ENCODE measurements at regions not wholly inside any gene's neighbourhood (a gene's known extent, or its start where the extent isn't known, plus 50 kb on each side); places are given as distances from the start of the nearest gene placed in this dataset.

- intact Hi-C loops (cut with micrococcal nuclease): no loop called here
Measured at GRCh38 chr20:59491884-59492283, 112.5 kb upstream of the PHACTR3 start.

GRCh38 chr20:59493926-59494325 is 110.4 kb upstream of the PHACTR3 start:
- intact Hi-C loops (cut with micrococcal nuclease): no loop called here

- intact Hi-C loops (cut with micrococcal nuclease): no loop called here
Measured at GRCh38 chr20:59495166-59495565, 109.2 kb upstream of the PHACTR3 start.

GRCh38 chr20:59495894-59496510 is 108.3 kb upstream of the PHACTR3 start:
- intact Hi-C loops (cut with micrococcal nuclease): loop anchor here (1.0 kb wide), 1 partner anchor 289 kb away; no protein-coding TSS in a partner anchor

- intact Hi-C loops (cut with micrococcal nuclease): no loop called here
Measured at GRCh38 chr20:59498291-59498690, 106.0 kb upstream of the PHACTR3 start.

GRCh38 chr20:59499863-59500262 is 104.5 kb upstream of the PHACTR3 start:
- intact Hi-C loops (cut with micrococcal nuclease): no loop called here

- intact Hi-C loops (cut with micrococcal nuclease): no loop called here
Measured at GRCh38 chr20:59508729-59509128, 95.6 kb upstream of the PHACTR3 start.

GRCh38 chr20:59512651-59513050 is 91.7 kb upstream of the PHACTR3 start:
- intact Hi-C loops (cut with micrococcal nuclease): no loop called here

- intact Hi-C loops (cut with micrococcal nuclease): no loop called here
Measured at GRCh38 chr20:59514554-59514953, 89.8 kb upstream of the PHACTR3 start.

GRCh38 chr20:59515013-59515905 is 89.1 kb upstream of the PHACTR3 start:
- intact Hi-C loops (cut with micrococcal nuclease): no loop called here

- intact Hi-C loops (cut with micrococcal nuclease): no loop called here
Measured at GRCh38 chr20:59515906-59516209, 88.5 kb upstream of the PHACTR3 start.

GRCh38 chr20:59518881-59519706 is 85.2 kb upstream of the PHACTR3 start:
- intact Hi-C loops (cut with micrococcal nuclease): no loop called here

GRCh38 chr20:59519707-59520014 is 84.7 kb upstream of the PHACTR3 start:
- intact Hi-C loops (cut with micrococcal nuclease): no loop called here

- intact Hi-C loops (cut with micrococcal nuclease): no loop called here
Measured at GRCh38 chr20:59520814-59521213, 83.5 kb upstream of the PHACTR3 start.

- intact Hi-C loops (cut with micrococcal nuclease): no loop called here
Measured at GRCh38 chr20:59525500-59526241, 78.7 kb upstream of the PHACTR3 start.

GRCh38 chr20:59526242-59527225 is 77.8 kb upstream of the PHACTR3 start:
- intact Hi-C loops (cut with micrococcal nuclease): no loop called here

- intact Hi-C loops (cut with micrococcal nuclease): no loop called here
Measured at GRCh38 chr20:59530782-59531181, 73.6 kb upstream of the PHACTR3 start.

GRCh38 chr20:59537991-59538390 is 66.3 kb upstream of the PHACTR3 start:
- intact Hi-C loops (cut with micrococcal nuclease): no loop called here

- intact Hi-C loops (cut with micrococcal nuclease): no loop called here
Measured at GRCh38 chr20:59547596-59547995, 56.7 kb upstream of the PHACTR3 start.
